Naive thymus-derived CD8-positive, alpha-beta T cell (primary cell): ENCODE measurements at regions not wholly inside any gene's neighbourhood (a gene's known extent, or its start where the extent isn't known, plus 50 kb on each side); places are given as distances from the start of the nearest gene placed in this dataset.

Source experiments
- ATAC-seq, 2 donors: fragments of 150-1000 bp; cut with Tn5 transposase in 1 of 2; sonication (Bioruptor Pico), chemical (Tn5 transposase) in 1 of 2; 1 replicate in 1 of 2; 2 replicates in 1 of 2; pipeline ENCODE4 v1.10.0; 2021; ENCODE audit warnings: mild to moderate bottlenecking in 2 of 2, moderate library complexity in 2 of 2
- POLR2A ChIA-PET: fragments of 350-600 bp; sonication (Branson Sonifier 250); formaldehyde crosslinking; loops from one replicate; lab custom pipeline; 2021; ENCODE audit warnings: antibody characterized with exemption; lab: Charles Lee
- DNase-seq, 10 donors: peaks; one replicate each; pipeline versions ENCODE4 v3.0.0 to v3.0.0-alpha.2; 2020 to 2022
- H3K27ac Mint-ChIP-seq, 10 donors: one replicate each; pipeline ENCODE4 v1.8.0; 2020 to 2022; ENCODE audit warnings: mild to moderate bottlenecking in 10 of 10, mixed read lengths in 10 of 10, moderate library complexity in 4 of 10, inconsistent platforms in 1 of 10
- H3K27me3 Mint-ChIP-seq, 5 donors: one replicate each; pipeline ENCODE4 v1.8.0; 2021 to 2022; ENCODE audit warnings: mixed read lengths in 5 of 5
- H3K36me3 Mint-ChIP-seq, 3 donors: one replicate each; pipeline ENCODE4 v1.8.0; 2020 to 2022; ENCODE audit warnings: mixed read lengths in 3 of 3, mild to moderate bottlenecking in 2 of 3, inconsistent platforms in 1 of 3
- H3K4me1 Mint-ChIP-seq, 4 donors: one replicate each; pipeline ENCODE4 v1.8.0; 2021 to 2022; ENCODE audit warnings: mixed read lengths in 4 of 4
- H3K4me3 Mint-ChIP-seq, 10 donors: one replicate each; pipeline ENCODE4 v1.8.0; 2020 to 2022; ENCODE audit warnings: mild to moderate bottlenecking in 10 of 10, mixed read lengths in 10 of 10, moderate library complexity in 6 of 10, inconsistent platforms in 1 of 10
- H3K9me3 Mint-ChIP-seq, 9 donors: one replicate each; pipeline ENCODE4 v1.8.0; 2020 to 2022; ENCODE audit warnings: mixed read lengths in 9 of 9, mild to moderate bottlenecking in 3 of 9, inconsistent platforms in 1 of 9, moderate library complexity in 1 of 9

GRCh38 chr17:72065556-72065955, 55.3 kb upstream of the SOX9 start:
- ATAC-seq (no peak), DNase-seq (no peak)
- H3K27me3 Mint-ChIP-seq = peaks cover 0 to 11% (median 3%) of the 10 kb centered on the region in 5 donors
- POLR2A ChIA-PET = no interaction called here
- H3K27ac Mint-ChIP-seq = no peak overlapping the region
- H3K9me3 Mint-ChIP-seq = peaks cover 0 to 22% (median 0%) of the 10 kb centered on the region in 9 donors
- no peaks in the 10 kb centered on the region for H3K4me1 Mint-ChIP-seq
- no peak overlapping the region for H3K4me3 Mint-ChIP-seq
- no peaks in the 10 kb centered on the region for H3K36me3 Mint-ChIP-seq

- no peak for ATAC-seq
- no peaks in the 10 kb centered on the region for H3K36me3 Mint-ChIP-seq
These were observed 52.2 kb upstream of the SOX9 start for GRCh38 chr17:72068643-72069042.

GRCh38 chr17:72069586-72070202, 51.1 kb upstream of the SOX9 start:
- no peak overlapping the region for H3K4me3 Mint-ChIP-seq
- H3K9me3 Mint-ChIP-seq = peaks cover 0 to 22% (median 0%) of the 10 kb centered on the region in 9 donors
- peaks cover 0 to 10% (median 1%) of the 10 kb centered on the region in 5 donors for H3K27me3 Mint-ChIP-seq
- H3K27ac Mint-ChIP-seq = no peak overlapping the region
- H3K4me1 Mint-ChIP-seq = no peaks in the 10 kb centered on the region
- DNase-seq = no peak
- no peaks in the 10 kb centered on the region for H3K36me3 Mint-ChIP-seq
- no peak for ATAC-seq
- POLR2A ChIA-PET = no interaction called here

More at GRCh38 chr17:72068643-72069042, 52.2 kb upstream of the SOX9 start:
- peaks cover 0 to 10% (median 1%) of the 10 kb centered on the region in 5 donors for H3K27me3 Mint-ChIP-seq
- no peak overlapping the region for H3K4me3 Mint-ChIP-seq
- POLR2A ChIA-PET = no interaction called here
- DNase-seq = no peak
- peaks cover 0 to 22% (median 0%) of the 10 kb centered on the region in 9 donors for H3K9me3 Mint-ChIP-seq
- no peaks in the 10 kb centered on the region for H3K4me1 Mint-ChIP-seq
- H3K27ac Mint-ChIP-seq = no peak overlapping the region
